GM18870 (cell line): ENCODE measurements at regions not wholly inside any gene's neighbourhood (a gene's known extent, or its start where the extent isn't known, plus 50 kb on each side); places are given as distances from the start of the nearest gene placed in this dataset.

ENCODE experiments used
- ATAC-seq: cut with Tn5 transposase; IDR thresholded peaks from one replicate; pipeline ENCODE4 v1.9.1; 2021; ENCODE audit warnings: moderate library complexity; ENCODE audit not compliant: unreplicated experiment

DNA sequence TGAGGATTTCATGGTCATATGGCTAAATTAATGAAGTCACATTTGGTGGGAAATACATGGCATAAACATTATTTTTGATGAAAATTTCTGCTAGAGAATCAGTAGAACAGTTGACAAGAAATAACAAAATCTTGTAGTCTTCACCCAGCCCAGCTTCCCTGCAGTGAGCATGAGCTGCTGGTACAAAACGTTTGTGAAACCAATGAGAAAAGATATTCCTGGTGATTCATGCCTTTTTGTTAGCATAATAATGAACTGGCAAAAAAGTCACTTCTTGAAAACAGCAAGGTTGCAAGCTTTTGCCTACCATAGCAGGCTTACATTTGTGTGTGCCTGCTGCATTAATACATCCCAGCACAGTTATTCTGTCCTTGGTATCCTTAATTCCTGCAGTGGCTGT lies 475.9 kb upstream of the HTR2A start:
- no peak for ATAC-seq

DNA sequence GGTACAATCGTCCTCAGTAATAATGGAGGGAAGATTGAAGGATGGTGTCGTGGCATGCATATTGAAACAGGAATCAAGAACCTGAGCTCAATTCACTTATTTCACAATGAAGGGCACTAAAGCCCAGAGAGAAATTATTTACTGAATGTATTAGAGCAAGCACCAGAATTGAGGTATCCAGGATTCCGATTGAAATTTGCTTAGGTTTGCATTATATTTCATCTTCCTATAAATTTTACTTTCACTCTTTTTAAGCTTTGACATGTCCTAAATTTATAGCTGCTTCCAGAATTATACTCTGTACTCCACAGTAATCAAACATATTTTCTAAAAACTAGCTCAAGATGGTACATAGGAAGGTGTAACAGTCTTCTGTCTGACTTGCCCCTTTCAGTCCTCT lies 454.9 kb upstream of the HTR2A start:
- ATAC-seq: no peak

DNA sequence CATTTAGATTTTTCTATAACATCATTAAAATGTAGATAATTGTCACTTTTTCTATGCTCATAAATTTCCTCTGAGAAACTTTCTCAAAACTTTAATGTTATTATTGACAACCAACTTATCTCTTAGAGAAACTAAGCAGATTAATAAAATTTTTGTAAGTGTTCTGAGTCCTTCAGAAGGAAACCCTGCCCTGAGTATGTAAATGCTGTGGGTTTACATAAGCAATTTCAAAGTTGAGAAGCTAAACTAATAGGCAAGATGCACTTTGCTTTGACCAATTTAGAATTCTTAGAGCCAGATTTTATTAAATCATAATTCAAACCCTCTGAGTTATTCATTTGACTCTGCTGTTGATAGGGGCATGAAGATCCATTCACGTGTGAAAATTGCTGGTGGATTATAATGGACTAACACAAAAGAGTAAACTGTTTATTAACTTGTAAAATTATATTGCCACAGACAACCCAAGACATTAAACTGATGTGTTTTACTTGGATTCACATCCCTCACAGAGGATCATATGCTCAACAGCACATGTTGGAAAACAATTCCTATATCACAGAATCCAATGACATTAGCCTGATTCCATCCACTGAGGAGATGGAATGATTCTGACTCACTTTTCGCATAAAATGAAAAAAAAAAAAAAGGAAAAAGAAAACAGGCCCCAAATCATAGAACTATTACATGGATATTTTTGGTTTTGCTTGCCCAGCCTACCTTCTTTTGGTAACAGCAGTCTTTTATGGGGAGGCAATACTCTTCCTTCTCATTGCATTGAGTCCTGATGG lies 453.7 kb upstream of the HTR2A start:
- ATAC-seq: no peak

DNA sequence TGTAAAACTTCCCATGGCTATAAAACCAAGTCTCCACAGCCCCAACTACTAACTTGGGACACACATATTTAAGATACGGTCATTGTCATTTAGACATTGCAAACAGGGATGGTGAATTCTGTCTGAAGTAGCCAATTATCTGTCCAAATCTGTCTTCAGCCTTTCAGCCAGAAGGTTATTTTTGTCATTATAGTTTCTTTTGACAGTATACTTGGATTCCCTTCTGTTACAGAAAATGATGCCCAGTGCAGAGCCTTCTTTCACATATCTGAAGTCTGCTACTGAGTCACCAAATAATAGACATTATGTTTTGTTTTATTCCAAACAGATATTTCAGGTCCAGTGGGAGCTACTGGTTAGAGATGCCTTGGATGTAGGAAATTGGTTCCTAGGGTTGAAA lies 452.4 kb upstream of the HTR2A start:
- ATAC-seq: no peak

DNA sequence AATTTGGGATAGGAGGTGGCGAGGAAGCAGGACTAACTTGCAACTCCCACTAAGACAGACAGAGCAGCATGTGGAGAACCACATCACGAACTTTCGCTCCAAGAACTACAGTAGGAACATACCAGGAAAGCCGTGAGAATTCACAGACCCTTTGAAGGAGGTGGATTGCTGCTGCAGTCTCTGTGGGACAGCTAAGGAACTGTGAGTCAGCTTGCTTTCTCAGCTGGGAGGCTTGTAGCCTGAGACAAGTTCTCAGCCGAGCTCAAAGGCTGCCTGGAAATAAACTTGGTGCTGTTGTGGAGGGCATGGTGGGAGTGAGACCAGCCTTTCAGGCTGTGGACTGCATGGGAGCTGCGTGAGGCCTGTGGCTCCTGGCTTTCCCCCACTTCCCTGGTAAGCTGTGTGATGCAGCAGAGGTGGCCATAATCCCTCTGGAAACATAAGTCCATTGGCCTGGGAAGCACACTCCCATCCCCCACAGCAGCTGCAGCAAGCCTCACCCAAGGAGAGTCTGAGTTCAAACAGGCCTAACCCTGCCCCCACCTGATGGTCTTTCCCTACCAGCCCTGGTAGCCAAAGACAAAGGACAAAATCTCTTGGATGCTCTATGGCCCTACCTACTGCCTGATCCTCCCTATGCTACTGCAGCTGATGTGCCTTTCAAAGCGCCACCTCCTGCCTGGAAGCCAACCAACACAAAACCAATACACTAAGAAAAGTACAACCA lies 441.1 kb upstream of the HTR2A start:
- no peak for ATAC-seq

DNA sequence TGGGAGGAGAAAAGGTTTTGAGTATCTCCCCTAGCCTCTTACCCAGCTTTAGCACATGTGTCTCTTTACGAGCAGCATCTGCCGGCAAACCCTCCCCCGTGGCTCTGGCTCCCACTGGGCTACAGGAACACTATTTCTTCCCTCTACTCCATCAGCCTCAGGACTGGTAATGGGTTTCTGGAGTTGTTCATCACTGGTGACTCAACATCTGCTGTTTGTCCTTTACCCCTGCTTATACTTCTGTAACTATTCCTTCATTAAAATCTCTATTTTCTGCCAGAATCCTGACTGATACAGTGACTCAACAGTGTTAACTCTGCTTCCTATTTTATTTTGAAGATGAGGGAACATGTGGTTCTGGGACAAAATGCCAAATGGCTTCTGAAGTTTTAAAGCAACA lies 437.3 kb upstream of the HTR2A start:
- no peak for ATAC-seq

DNA sequence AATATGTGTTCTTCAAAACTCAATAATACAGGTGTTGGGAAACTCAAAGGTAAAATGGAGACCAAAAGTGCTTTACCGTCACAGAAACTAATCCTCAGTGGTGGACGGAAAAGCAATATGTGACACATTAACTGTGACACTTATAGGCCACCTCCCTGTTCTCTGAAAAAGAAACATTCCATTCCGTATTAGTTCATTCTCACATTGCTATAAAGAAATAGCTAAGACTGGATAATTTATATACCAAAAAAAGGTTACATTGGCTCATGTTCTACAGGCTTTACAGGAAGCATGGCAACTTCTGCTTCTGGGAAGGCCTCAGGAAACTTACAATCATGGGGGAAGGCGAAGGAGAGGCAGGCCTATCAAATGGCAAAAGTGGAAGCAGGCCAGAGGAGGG lies 435.3 kb upstream of the HTR2A start:
- no peak for ATAC-seq

DNA sequence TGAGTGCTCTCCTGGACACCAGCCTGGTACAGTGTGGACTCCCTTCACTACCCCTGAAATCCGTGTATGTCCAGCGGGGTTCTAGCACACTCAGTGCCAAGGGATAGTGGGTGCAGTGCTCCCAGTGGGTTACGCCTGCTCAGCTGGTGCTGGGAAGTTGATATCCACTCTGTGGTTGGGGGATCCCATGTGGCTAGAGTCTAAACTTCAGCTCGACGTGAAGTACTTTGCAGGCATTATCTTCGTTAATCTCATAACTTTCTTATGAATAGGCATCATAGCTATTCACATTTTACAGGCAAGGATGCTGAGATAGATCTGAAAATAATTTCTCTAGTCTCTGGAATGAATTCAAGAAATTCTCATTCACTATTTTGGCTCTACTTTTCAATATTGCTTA lies 433.2 kb upstream of the HTR2A start:
- no peak for ATAC-seq

DNA sequence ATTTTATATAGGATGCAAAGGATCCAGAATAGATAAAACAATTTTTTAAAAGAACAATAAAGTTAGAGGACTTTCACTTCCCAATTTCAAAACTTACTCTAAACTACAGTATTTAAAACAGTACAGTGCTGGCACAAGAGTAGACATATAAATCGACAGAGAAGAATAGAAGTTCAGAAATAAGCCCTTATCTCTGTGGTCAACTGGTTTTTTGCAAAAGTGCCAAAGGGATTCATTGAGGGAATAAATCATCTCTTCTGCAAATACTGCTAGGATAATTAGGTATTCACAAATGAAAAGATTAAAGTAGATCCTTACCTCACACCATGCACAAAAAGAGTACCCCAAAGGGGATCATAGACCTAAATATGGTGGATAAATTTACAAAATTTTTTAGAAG lies 431.0 kb upstream of the HTR2A start:
- no peak for ATAC-seq

DNA sequence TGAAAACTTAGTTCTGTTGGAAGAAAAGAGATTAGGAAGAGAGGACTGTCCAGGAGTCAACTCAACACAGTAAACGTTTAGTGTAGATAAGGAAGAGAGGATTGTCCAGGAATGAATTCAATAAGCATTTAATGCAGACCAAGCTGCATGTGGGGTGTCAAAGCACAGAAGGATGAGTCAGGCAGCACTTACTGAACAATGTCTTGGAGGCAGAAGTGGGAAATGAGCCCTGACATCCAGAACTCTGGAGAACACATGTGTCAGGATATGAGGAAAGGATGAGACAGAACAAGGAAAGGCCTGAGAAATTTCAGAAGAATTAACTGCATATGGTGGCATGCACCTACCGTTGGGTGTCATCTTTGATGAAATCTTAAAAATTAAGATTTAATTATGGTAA lies 429.2 kb upstream of the HTR2A start:
- no peak for ATAC-seq

DNA sequence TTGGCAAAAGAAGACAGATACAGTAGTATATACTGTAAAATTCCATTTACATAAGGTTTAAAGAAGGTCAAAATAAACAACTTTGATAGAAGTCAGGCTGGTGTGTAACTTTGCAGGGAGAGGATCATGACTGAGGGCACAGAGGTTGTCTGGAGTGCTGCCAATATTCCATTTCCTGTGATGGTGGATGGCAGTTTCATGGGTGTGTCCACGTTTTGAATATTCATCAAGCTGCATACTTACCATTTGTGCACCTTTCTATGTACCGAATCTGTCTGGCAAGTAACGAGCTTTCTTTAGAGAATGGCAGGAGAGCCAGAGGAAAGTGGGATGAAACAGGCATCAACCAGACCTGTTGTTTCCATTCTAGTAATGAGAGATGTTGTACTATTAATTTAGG lies 420.5 kb upstream of the HTR2A start:
- no peak for ATAC-seq

DNA sequence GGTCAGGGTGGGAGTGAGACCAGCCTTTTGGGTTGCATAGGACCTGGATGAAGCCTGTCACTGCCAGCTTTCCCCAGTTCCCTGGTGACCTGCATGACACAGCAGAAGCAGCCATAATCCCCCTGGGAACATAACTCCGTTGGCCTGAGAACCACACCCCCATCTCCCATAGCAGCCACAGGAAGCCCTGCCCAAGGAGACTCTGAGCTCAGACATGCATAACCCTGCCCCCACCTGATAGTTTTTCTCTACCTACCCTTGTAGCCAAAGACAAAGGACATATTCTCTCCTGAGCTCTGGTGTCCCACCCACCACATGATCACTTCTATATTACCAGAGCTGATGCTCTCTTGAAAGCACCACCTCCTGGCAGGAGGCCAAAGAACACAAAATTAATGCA lies 413.5 kb upstream of the HTR2A start:
- no peak for ATAC-seq

DNA sequence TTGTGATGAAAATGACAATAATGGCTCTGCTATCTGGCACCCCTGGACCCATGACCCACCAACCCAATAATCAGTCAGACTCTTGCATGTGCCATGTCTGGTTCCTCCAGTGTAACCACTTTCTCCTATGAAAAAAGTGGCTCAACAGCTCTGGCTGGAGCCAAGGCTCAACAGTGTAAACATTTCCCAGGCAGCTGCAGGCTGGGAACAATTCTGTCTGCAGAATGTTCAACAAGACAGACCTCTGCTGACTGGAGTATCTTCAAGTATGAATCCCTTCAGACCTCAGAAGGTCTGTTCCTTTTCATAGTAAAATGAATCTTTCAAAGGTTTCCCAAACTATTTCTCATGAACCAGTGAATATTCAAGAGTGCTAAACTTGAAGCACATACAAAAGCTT lies 410.1 kb upstream of the HTR2A start:
- no peak for ATAC-seq

DNA sequence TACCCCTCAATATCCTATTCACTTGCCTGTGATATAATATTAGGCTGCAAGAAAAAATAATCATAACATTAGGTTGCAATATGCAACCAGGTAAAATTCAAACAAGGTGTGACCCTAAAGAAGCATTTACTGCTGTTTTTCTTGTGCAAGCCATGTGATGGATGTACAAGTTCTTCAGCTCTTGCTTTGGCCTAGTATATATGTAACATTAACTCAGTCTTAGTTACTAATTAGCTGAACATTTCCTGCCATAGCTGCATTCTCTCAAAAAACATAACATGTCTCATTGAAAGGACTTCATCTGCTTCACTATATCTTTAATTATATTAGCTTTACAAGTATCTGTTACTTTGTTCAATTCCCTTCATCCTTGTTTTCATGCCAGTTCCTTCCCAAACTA lies 406.8 kb upstream of the HTR2A start:
- ATAC-seq: no peak

DNA sequence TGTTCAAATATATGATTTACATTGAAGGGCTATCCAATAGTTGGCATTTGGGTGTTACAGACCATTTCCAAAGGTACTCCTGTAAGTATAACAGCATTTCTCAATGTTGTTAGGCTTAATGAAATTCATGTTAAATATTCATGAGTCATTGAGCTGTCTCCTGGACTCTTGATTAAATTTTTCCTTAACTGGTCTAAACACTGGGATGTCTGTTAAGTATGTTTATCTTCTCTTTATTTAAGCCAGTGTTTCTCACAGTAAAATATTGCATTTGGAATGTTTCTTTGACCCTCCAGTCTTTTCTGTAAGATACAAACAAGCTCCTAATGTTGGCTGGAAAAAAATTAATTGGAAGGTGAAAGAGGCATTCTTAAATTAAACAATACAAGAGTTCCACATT lies 402.5 kb upstream of the HTR2A start:
- ATAC-seq: no peak

DNA sequence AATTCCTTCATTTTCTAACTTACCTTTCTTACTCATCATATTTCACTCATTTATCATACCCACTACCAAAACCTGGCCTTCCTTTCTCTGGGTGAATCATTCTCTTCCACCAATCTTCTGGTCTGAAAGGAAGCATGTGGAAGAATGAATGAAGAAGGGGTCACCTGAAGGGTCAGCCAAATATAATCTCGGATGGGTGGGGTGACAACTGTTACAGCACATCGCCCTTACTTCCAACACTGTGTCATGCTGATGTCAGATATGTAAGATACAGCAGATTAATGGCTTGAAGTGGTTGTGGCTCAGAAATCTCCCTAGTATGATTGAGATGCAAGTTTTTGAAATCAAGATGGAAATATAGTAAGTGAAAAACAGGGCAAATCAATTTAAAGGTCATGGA lies 401.7 kb upstream of the HTR2A start:
- ATAC-seq: no peak

DNA sequence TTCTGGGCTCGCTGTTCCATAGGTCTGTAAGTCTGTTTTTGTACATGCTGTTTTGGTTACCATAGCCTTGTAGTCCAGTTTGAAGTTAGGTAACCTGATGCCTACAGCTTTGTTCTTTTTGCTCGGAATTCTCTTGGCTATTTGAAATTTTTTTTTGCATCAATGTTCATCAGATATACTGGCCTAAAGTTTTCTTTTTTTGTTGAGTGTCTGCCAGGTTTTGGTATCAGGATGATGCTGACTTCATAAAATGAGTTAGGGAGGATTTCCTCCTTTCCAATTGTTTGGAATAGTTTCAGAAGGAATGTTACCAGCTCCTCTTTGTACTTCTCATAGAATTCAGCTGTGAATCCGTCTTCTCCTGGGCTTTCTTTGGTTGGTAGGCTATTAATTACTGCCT lies 397.8 kb upstream of the HTR2A start:
- no peak for ATAC-seq

DNA sequence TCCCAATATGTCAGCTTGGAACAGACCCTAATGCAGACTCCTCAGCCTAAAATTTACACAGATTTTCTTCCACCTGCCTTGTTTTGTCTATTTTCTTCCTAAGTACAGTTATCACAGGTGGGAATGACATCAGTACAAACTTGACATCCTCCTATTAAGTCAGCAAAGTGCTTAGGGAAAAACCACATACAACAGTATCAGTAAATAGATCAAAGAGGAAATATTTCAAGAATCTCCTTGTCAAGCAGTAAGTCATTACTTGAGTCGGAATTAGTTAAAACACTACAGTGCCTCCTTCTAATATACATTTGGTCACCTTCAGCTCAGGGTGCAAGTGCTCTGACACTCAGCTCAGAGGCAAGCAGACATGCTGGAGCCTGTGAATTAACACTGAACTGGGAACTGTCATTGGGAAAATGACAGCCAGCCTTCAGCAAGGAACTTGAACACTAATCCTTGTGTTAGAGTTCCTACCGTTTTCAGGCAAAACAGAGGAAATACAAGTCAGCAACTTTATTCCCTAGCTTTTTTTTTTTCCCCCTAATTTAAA lies 394.3 kb upstream of the HTR2A start:
- no peak for ATAC-seq

DNA sequence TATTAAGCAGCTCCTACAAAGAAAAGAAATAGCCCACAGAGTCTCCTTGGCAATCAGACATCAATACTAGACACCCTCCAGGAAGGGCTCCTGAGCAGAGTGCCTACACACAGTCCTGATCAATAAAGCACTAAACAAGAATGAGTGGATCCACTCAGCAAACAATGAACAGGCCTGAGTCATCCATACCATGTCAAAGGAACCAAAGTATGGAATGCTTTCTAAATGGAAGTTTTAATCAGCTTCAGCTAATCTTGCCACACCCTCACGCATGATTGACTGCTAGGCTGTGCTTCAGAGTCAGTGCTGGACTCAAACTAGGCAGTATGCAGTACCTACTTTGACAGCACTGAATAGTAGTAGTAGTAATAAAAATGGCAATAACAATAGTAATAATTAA lies 392.7 kb upstream of the HTR2A start:
- ATAC-seq: no peak

DNA sequence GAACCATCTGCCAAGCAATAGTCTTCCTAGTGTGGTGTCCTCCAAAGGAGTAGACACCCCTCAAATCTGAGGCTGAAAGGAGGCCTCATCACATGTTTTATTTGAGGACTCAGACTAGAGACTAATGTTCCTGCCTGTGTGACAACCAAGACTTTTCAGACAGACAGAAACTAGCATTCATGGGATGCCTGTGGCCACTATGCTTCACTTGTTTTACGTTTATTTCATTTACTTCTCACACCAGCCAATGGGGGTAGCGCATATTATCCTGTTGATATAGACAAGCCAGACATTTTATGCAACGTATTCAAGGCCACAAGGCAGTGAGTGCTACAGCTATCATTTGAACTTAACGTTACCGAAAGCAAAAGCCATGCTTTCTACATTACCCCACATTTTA lies 391.7 kb upstream of the HTR2A start:
- no peak for ATAC-seq

DNA sequence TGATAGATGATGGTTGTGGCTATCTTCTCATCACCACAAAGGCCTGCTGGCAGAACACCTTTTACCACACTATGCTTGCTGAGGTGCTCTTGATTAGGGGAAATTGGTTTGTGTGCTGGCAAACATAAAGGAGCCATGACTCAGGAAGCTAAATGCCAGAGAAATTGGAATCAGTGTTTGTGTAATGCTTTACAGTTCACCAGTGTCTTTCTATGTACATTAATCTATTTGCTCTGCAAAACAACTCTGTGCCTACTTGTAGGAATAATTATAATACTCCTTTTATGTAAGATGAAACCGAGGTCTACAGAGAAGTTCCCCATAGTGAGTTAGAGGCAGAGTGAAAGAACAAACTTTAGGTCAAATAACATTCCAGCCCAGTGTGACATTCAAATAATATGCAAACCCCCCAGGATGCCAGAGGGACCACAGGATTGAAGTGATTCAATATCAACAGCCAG lies 390.5 kb upstream of the HTR2A start:
- ATAC-seq: no peak

DNA sequence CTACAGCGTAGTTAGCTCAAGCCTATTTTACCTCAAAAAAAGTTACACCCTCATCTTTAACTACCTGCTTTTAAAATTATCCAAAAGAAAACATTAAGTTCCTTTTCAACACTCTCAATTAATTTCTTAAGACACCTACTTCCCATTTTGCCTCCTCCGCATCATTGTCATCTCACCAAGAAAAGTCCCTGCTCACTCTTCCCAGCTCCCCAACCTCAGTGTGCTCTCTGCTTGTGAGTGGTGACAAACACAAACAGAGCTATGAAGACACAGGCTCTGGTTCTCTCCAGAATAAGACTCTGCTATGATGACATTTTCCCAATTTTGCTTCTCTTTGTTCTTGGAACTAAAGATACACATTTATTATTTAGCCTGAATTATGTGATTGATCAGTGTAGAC lies 385.1 kb upstream of the HTR2A start:
- no peak for ATAC-seq
